ENCODE measurements at regions not wholly inside any gene's neighbourhood (a gene's known extent, or its start where the extent isn't known, plus 50 kb on each side); places are given as distances from the start of the nearest gene placed in this dataset.

DNA sequence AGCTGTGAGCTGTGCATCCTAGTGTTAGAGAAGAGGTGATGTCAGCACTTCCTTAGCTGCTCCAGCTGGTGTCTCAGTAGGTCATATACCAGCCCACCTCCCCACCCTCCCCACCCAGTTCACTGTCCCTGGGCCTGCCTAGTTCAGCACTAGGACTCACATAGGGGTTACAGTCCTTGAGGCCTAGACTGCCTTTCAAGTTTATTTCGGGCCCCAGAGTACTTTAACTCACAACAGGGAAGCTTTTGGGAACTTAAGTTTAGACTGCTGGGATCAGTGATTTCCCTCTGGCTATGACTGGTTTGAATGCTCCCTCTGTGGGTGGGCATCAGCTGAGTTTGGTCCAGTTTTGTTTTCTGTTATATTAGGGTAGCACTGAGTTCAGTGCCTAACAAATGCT is 139.2 kb upstream of the MMS22L start:
- Histone ChIP-seq H3K27me3 (ENCODE audit: control insufficient read depth, insufficient read depth, low read length, poor library complexity, severe bottlenecking) (peaks cover 4% of the 10 kb centered on the region), H3K9ac (ENCODE audit: extremely low read depth, low read length, poor library complexity, severe bottlenecking) (no peak overlapping the region), H3K4me3 (ENCODE audit: low read length) (no peak overlapping the region), H3K36me3 (ENCODE audit: control insufficient read depth, insufficient read depth, low read length) (no peaks in the 10 kb centered on the region), H3K4me1 (ENCODE audit: control insufficient read depth, insufficient read depth, low read length) (no peaks in the 10 kb centered on the region), H3K27ac (ENCODE audit: low read depth, low read length) (no peak overlapping the region), H3K9me3 (ENCODE audit: control insufficient read depth, low read length) (no peaks in the 10 kb centered on the region)
- peak; percentile 50 for DNase-seq
- H3K4me3 Mint-ChIP-seq, result no peak overlapping the region
- H3K36me3 Mint-ChIP-seq (ENCODE audit: low read depth), result no peaks in the 10 kb centered on the region
- TF ChIP-seq, protein P1, sequence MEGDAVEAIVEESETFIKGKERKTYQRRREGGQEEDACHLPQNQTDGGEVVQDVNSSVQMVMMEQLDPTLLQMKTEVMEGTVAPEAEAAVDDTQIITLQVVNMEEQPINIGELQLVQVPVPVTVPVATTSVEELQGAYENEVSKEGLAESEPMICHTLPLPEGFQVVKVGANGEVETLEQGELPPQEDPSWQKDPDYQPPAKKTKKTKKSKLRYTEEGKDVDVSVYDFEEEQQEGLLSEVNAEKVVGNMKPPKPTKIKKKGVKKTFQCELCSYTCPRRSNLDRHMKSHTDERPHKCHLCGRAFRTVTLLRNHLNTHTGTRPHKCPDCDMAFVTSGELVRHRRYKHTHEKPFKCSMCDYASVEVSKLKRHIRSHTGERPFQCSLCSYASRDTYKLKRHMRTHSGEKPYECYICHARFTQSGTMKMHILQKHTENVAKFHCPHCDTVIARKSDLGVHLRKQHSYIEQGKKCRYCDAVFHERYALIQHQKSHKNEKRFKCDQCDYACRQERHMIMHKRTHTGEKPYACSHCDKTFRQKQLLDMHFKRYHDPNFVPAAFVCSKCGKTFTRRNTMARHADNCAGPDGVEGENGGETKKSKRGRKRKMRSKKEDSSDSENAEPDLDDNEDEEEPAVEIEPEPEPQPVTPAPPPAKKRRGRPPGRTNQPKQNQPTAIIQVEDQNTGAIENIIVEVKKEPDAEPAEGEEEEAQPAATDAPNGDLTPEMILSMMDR (conservative IDR thresholded peaks at IDR 0.05), result no peak
- no peak overlapping the region for H3K27ac Mint-ChIP-seq
- no peaks in the 10 kb centered on the region for H3K9me3 Mint-ChIP-seq
- WGBS, 2 experiments (ENCODE audit: insufficient coverage in 1 of 2, insufficient read length in 1 of 2), result 59% methylated on average over 1 of the region's 1 CpG; no CpG with 5 or more reads in 1 of the 2 experiments
- peaks cover 84% of the 10 kb centered on the region for H3K27me3 Mint-ChIP-seq (ENCODE audit: insufficient read depth)
- peaks cover 5% of the 10 kb centered on the region for H3K4me1 Mint-ChIP-seq

GRCh38 chr6:97423190-97423589 is 140.2 kb upstream of the MMS22L start:
- Mint-ChIP-seq H3K27me3 (ENCODE audit: insufficient read depth) (peaks cover 79% of the 10 kb centered on the region), H3K27ac (no peak overlapping the region), H3K36me3 (ENCODE audit: low read depth) (no peaks in the 10 kb centered on the region), H3K4me1 (peaks cover 5% of the 10 kb centered on the region), H3K9me3 (no peaks in the 10 kb centered on the region), H3K4me3 (no peak overlapping the region)
- DNase-seq, result no peak
- peaks cover 13% of the 10 kb centered on the region for H3K27me3 ChIP-seq (ENCODE audit: control insufficient read depth, insufficient read depth, low read length, poor library complexity, severe bottlenecking)
- H3K27ac ChIP-seq (ENCODE audit: low read depth, low read length), result no peak overlapping the region
- TF ChIP-seq, protein P1 (conservative IDR thresholded peaks at IDR 0.05), result no peak
- H3K4me3 ChIP-seq (ENCODE audit: low read length), result no peak overlapping the region
- no peaks in the 10 kb centered on the region for H3K9me3 ChIP-seq (ENCODE audit: control insufficient read depth, low read length)
- H3K4me1 ChIP-seq (ENCODE audit: control insufficient read depth, insufficient read depth, low read length), result no peaks in the 10 kb centered on the region
- H3K36me3 ChIP-seq (ENCODE audit: control insufficient read depth, insufficient read depth, low read length), result no peaks in the 10 kb centered on the region
- H3K9ac ChIP-seq (ENCODE audit: extremely low read depth, low read length, poor library complexity, severe bottlenecking), result no peak overlapping the region

DNA sequence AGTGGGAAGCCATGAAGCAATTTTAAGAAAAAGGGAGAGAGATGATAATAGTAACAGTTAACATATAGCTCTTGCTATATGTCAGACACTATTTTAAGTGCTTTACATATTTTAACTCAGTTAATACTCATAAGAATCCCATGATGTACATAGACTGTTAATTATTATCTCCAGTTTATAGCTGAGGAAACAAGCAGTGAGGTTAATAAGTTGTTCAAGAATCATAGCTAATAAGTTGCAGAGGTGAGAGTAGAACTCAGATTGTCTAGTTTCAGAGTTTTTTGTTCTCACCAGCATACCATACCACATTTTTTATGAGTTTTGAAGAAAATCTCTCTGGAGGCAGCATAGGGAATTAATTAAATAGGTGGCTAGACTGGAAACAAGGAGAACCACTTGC is 144.6 kb upstream of the MMS22L start:
- Histone ChIP-seq H3K27ac (ENCODE audit: low read depth, low read length) (no peak overlapping the region), H3K27me3 (ENCODE audit: control insufficient read depth, insufficient read depth, low read length, poor library complexity, severe bottlenecking) (peaks cover 14% of the 10 kb centered on the region), H3K4me3 (ENCODE audit: low read length) (no peak overlapping the region), H3K4me1 (ENCODE audit: control insufficient read depth, insufficient read depth, low read length) (no peaks in the 10 kb centered on the region), H3K9ac (ENCODE audit: extremely low read depth, low read length, poor library complexity, severe bottlenecking) (no peak overlapping the region), H3K36me3 (ENCODE audit: control insufficient read depth, insufficient read depth, low read length) (no peaks in the 10 kb centered on the region), H3K9me3 (ENCODE audit: control insufficient read depth, low read length) (no peaks in the 10 kb centered on the region)
- DNase-seq, result no peak
- H3K27me3 Mint-ChIP-seq (ENCODE audit: insufficient read depth), result peaks cover 60% of the 10 kb centered on the region
- no peak overlapping the region for H3K27ac Mint-ChIP-seq
- no peak overlapping the region for H3K4me3 Mint-ChIP-seq
- TF ChIP-seq, protein P1 (conservative IDR thresholded peaks at IDR 0.05), result no peak
- H3K4me1 Mint-ChIP-seq, result no peaks in the 10 kb centered on the region
- no peaks in the 10 kb centered on the region for H3K36me3 Mint-ChIP-seq (ENCODE audit: low read depth)
- H3K9me3 Mint-ChIP-seq, result no peaks in the 10 kb centered on the region
